B cell (primary cell): ENCODE measurements at regions not wholly inside any gene's neighbourhood (a gene's known extent, or its start where the extent isn't known, plus 50 kb on each side); places are given as distances from the start of the nearest gene placed in this dataset.

ENCODE experiments used
- ATAC-seq: fragments of 200-7000 bp; cut with Tn5 transposase; one replicate; pipeline ENCODE4 v1.10.0; 2021; ENCODE audit warnings: low read depth, mild to moderate bottlenecking, moderate number of reproducible peaks, moderate library complexity
- CTCF ChIA-PET: fragments of 350-600 bp; sonication (Branson Sonifier 250); formaldehyde crosslinking; loops from one replicate; lab custom pipeline; 2021; ENCODE audit warnings: antibody characterized with exemption, inconsistent platforms; lab: Charles Lee
- POLR2A ChIA-PET: fragments of 350-600 bp; sonication (Branson Sonifier 250); formaldehyde crosslinking; loops from one replicate; lab custom pipeline; 2021; ENCODE audit warnings: antibody characterized with exemption; lab: Charles Lee
- DNase-seq: peaks from one replicate; pipeline ENCODE4 v3.0.0; 2013
- H2AFZ ChIP-seq: 2 replicates; pipeline ENCODE4 v1.6.1; 2012; ENCODE audit warnings: mild to moderate bottlenecking, low read depth, low read length; ENCODE audit not compliant: insufficient read depth, poor library complexity, severe bottlenecking
- H3K27ac ChIP-seq, 2 donors: 1 replicate in 1 of 2; 2 replicates in 1 of 2; pipeline ENCODE4 v1.5.1; 2012 to 2013; ENCODE audit warnings: low read length in 2 of 2, mild to moderate bottlenecking in 2 of 2, moderate library complexity in 1 of 2
- H3K27me3 ChIP-seq, 4 experiments: fragments of 200-600 bp in 1 of 4; sonication (generic) in 1 of 4; replicated peaks in 1 of 4; 1 replicate in 2 of 4; 2 replicates in 2 of 4; pipeline versions ENCODE4 v1.6.1 to v1.7.0; 2013 to 2016; ENCODE audit warnings: low read length in 3 of 4, mild to moderate bottlenecking in 2 of 4, mixed read lengths in 1 of 4, moderate library complexity in 1 of 4; ENCODE audit not compliant: insufficient read depth in 4 of 4, control insufficient read depth in 3 of 4; ENCODE audit errors: control extremely low read depth in 1 of 4
- H3K36me3 ChIP-seq, 2 experiments: replicated peaks in 1 of 2; 1 replicate in 1 of 2; 2 replicates in 1 of 2; pipeline versions ENCODE4 v1.6.1 to v1.7.1; 2013; ENCODE audit warnings: low read length in 1 of 2; ENCODE audit not compliant: insufficient read depth in 2 of 2, control insufficient read depth in 1 of 2; ENCODE audit errors: control extremely low read depth in 1 of 2, extremely low read depth in 1 of 2
- H3K4me1 ChIP-seq, 2 donors: fragments of 200-600 bp in 1 of 2; sonication (generic) in 1 of 2; 1 replicate in 1 of 2; 2 replicates in 1 of 2; pipeline versions ENCODE4 v1.5.1 to v1.6.1; 2013 to 2017; ENCODE audit warnings: low read length in 2 of 2; ENCODE audit not compliant: control insufficient read depth in 2 of 2, insufficient read depth in 2 of 2
- H3K4me2 ChIP-seq: replicated peaks from 2 replicates; pipeline ENCODE3; 2012; ENCODE audit warnings: mild to moderate bottlenecking, low read depth, low read length; ENCODE audit not compliant: poor library complexity, severe bottlenecking
- H3K4me3 ChIP-seq, 5 experiments: fragments of 200-600 bp in 1 of 5; sonication (generic) in 1 of 5; 1 replicate in 3 of 5; 2 replicates in 2 of 5; pipeline versions ENCODE4 v1.5.1 to v1.7.0; 2011 to 2016; ENCODE audit warnings: low read length in 4 of 5, mild to moderate bottlenecking in 4 of 5, low read depth in 2 of 5, control low read depth in 1 of 5, moderate library complexity in 1 of 5; ENCODE audit not compliant: insufficient read depth in 1 of 5; ENCODE audit errors: control extremely low read depth in 1 of 5, extremely low read depth in 1 of 5
- H3K79me2 ChIP-seq: fragments of 200-600 bp; sonication (generic); one replicate; pipeline ENCODE4 v1.6.0; 2016; ENCODE audit warnings: low read length; ENCODE audit not compliant: control insufficient read depth, insufficient read depth
- H3K9ac ChIP-seq: fragments of 200-600 bp; sonication (generic); 2 replicates; pipeline ENCODE4 v1.6.1; 2017; ENCODE audit warnings: mild to moderate bottlenecking, low read length, moderate library complexity
- H3K9me3 ChIP-seq, 3 donors: one replicate each; pipeline versions ENCODE4 v1.6.1 to v1.7.1; 2013; ENCODE audit warnings: low read length in 2 of 3; ENCODE audit not compliant: control insufficient read depth in 2 of 3, insufficient read depth in 1 of 3; ENCODE audit errors: control extremely low read depth in 1 of 3
- H4K20me1 ChIP-seq: 2 replicates; pipeline ENCODE4 v1.6.0; 2012; ENCODE audit warnings: mild to moderate bottlenecking, low read length; ENCODE audit not compliant: insufficient read depth, control insufficient read depth, poor library complexity, severe bottlenecking
- H3K27ac Mint-ChIP-seq: one replicate; pipeline ENCODE4 v1.8.0; 2021; ENCODE audit warnings: mixed read lengths
- H3K27me3 Mint-ChIP-seq: one replicate; pipeline ENCODE4 v1.8.0; 2021; ENCODE audit warnings: mixed read lengths
- H3K4me1 Mint-ChIP-seq: one replicate; pipeline ENCODE4 v1.8.0; 2021; ENCODE audit warnings: mixed read lengths
- H3K4me3 Mint-ChIP-seq: one replicate; pipeline ENCODE4 v1.8.0; 2021; ENCODE audit warnings: mixed read lengths
- H3K9me3 Mint-ChIP-seq: one replicate; pipeline ENCODE4 v1.8.0; 2022; ENCODE audit warnings: mixed read lengths; ENCODE audit not compliant: insufficient read depth
- EZH2 ChIP-seq: IDR thresholded peaks from 2 replicates; pipeline ENCODE4 v1.6.1; 2012; ENCODE audit warnings: borderline replicate concordance, low read depth, mild to moderate bottlenecking, moderate library complexity, low read length; ENCODE audit not compliant: insufficient read depth, poor library complexity, severe bottlenecking
- WGBS: methylation state at CpG from one replicate; pipeline ENCODE4 v1.1.5; 2013; ENCODE audit warnings: missing lambda C conversion rate; ENCODE audit not compliant: insufficient coverage; 5-methylcytosine and 5-hydroxymethylcytosine counted together
- intact Hi-C: fragments of 100-400 bp; cut with micrococcal nuclease; formaldehyde crosslinking; loops from one replicate; pipeline ENCODE4 v1.10.0; 2022
- TF ChIP-seq, protein P1 (sequence below): fragments of 200-600 bp; IDR thresholded peaks from one replicate; pipeline ENCODE4 v1.8.0; 2022; ENCODE audit warnings: antibody characterized with exemption, mild to moderate bottlenecking

GRCh38 chr4:181216501-181216900 is 1026.7 kb upstream of the TENM3 start:
- no peaks in the 10 kb centered on the region for H3K9me3 Mint-ChIP-seq

GRCh38 chr4:181219783-181220416 is 1023.3 kb upstream of the TENM3 start:
- Histone ChIP-seq H3K27me3 (no peaks in the 10 kb centered on the region), H3K27ac (no peak overlapping the region), H3K9ac (no peak overlapping the region), H3K4me1 (no peaks in the 10 kb centered on the region), H3K4me2 (no peak overlapping the region), H3K9me3 (peaks cover 0 to 2% (median 0%) of the 10 kb centered on the region in 3 donors), H3K4me3 (no peak overlapping the region), H3K36me3 (no peaks in the 10 kb centered on the region), H2AFZ (no peak overlapping the region), H4K20me1 (no peaks in the 10 kb centered on the region), H3K79me2 (no peaks in the 10 kb centered on the region)
- intact Hi-C loops: no loop called here
- no peak for TF ChIP-seq EZH2
- TF ChIP-seq, protein P1, sequence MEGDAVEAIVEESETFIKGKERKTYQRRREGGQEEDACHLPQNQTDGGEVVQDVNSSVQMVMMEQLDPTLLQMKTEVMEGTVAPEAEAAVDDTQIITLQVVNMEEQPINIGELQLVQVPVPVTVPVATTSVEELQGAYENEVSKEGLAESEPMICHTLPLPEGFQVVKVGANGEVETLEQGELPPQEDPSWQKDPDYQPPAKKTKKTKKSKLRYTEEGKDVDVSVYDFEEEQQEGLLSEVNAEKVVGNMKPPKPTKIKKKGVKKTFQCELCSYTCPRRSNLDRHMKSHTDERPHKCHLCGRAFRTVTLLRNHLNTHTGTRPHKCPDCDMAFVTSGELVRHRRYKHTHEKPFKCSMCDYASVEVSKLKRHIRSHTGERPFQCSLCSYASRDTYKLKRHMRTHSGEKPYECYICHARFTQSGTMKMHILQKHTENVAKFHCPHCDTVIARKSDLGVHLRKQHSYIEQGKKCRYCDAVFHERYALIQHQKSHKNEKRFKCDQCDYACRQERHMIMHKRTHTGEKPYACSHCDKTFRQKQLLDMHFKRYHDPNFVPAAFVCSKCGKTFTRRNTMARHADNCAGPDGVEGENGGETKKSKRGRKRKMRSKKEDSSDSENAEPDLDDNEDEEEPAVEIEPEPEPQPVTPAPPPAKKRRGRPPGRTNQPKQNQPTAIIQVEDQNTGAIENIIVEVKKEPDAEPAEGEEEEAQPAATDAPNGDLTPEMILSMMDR: no peak
- H3K9me3 Mint-ChIP-seq: no peaks in the 10 kb centered on the region
- H3K27ac Mint-ChIP-seq: no peak overlapping the region
- no peak for DNase-seq
- 85% methylated on average over 3 of the region's 3 CpGs for WGBS
- H3K4me3 Mint-ChIP-seq: no peak overlapping the region
- no peaks in the 10 kb centered on the region for H3K4me1 Mint-ChIP-seq
- no peaks in the 10 kb centered on the region for H3K27me3 Mint-ChIP-seq
- POLR2A ChIA-PET: no interaction called here
- ATAC-seq: no peak
- CTCF ChIA-PET: no interaction called here

More at GRCh38 chr4:181216501-181216900, 1026.7 kb upstream of the TENM3 start:
- Histone ChIP-seq H3K4me2 (no peak overlapping the region), H3K79me2 (no peaks in the 10 kb centered on the region), H3K27ac (no peak overlapping the region), H3K9ac (no peak overlapping the region), H2AFZ (no peak overlapping the region), H3K27me3 (no peaks in the 10 kb centered on the region), H3K4me3 (no peak overlapping the region), H4K20me1 (no peaks in the 10 kb centered on the region), H3K4me1 (no peaks in the 10 kb centered on the region), H3K36me3 (no peaks in the 10 kb centered on the region), H3K9me3 (peaks cover 0 to 2% (median 0%) of the 10 kb centered on the region in 3 donors)
- POLR2A ChIA-PET: no interaction called here
- ATAC-seq (no peak), DNase-seq (no peak)
- no peak overlapping the region for H3K27ac Mint-ChIP-seq
- WGBS: no CpG with 5 or more reads among the region's 2 CpGs
- H3K4me1 Mint-ChIP-seq: no peaks in the 10 kb centered on the region
- no peak overlapping the region for H3K4me3 Mint-ChIP-seq
- H3K27me3 Mint-ChIP-seq: no peaks in the 10 kb centered on the region
- intact Hi-C loops: no loop called here
- TF ChIP-seq, protein P1: no peak
- CTCF ChIA-PET: no interaction called here
